Esophagus (tissue), 2 donors: ENCODE measurements at regions not wholly inside any gene's neighbourhood (a gene's known extent, or its start where the extent isn't known, plus 50 kb on each side); places are given as distances from the start of the nearest gene placed in this dataset.

Experiments
- H3K27ac ChIP-seq, 2 donors: one replicate each; pipeline ENCODE4 v1.5.1; 2013; ENCODE audit warnings: low read depth in 2 of 2, mild to moderate bottlenecking in 2 of 2, inconsistent platforms in 1 of 2, low read length in 1 of 2, moderate library complexity in 1 of 2
- H3K27me3 ChIP-seq, 2 donors: one replicate each; pipeline ENCODE4 v1.6.1; 2013; ENCODE audit warnings: low read length in 2 of 2, control low read depth in 1 of 2, mild to moderate bottlenecking in 1 of 2; ENCODE audit not compliant: insufficient read depth in 2 of 2, control insufficient read depth in 1 of 2
- H3K36me3 ChIP-seq, 2 donors: one replicate each; pipeline ENCODE4 v1.6.1; 2013; ENCODE audit warnings: low read length in 1 of 2; ENCODE audit not compliant: control insufficient read depth in 2 of 2, insufficient read depth in 2 of 2
- H3K4me1 ChIP-seq, 2 donors: one replicate each; pipeline ENCODE4 v1.6.1; 2013; ENCODE audit warnings: low read length in 1 of 2; ENCODE audit not compliant: control insufficient read depth in 2 of 2, insufficient read depth in 2 of 2
- H3K4me3 ChIP-seq, 2 donors: one replicate each; pipeline ENCODE4 v1.5.1; 2013; ENCODE audit warnings: low read length in 2 of 2, mild to moderate bottlenecking in 2 of 2, low read depth in 1 of 2, moderate library complexity in 1 of 2
- H3K9me3 ChIP-seq, 2 donors: one replicate each; pipeline ENCODE4 v1.6.1; 2013; ENCODE audit warnings: mild to moderate bottlenecking in 2 of 2, low read depth in 1 of 2, low read length in 1 of 2, moderate library complexity in 1 of 2; ENCODE audit not compliant: control insufficient read depth in 2 of 2, insufficient read depth in 1 of 2
- WGBS, 2 donors: extraction: QIAGEN DNeasy Blood & Tissue Kit; methylation state at CpG; one replicate each; pipeline ENCODE4 v1.1.7; 2013; 5-methylcytosine and 5-hydroxymethylcytosine counted together
- donor health status: healthy with polysubstance abuse.
- donor health status: Bipolar disorder and iron deficiency.

GRCh38 chr5:43895876-43896275, 292.9 kb downstream of the NNT start:
- H3K4me3 ChIP-seq = no peak overlapping the region
- no peaks in the 10 kb centered on the region for H3K4me1 ChIP-seq
- 81 to 100% methylated on average over 1 of the region's 1 CpG for WGBS, 2 donors
- peaks cover 0 to 3% of the 10 kb centered on the region in 2 donors for H3K9me3 ChIP-seq
- H3K27ac ChIP-seq = no peak overlapping the region
- no peaks in the 10 kb centered on the region for H3K36me3 ChIP-seq
- no peaks in the 10 kb centered on the region for H3K27me3 ChIP-seq

- WGBS, 2 donors = 28 to 38% methylated on average over 4 of the region's 4 CpGs
- Histone ChIP-seq H3K27ac (no peak overlapping the region), H3K36me3 (no peaks in the 10 kb centered on the region), H3K4me1 (no peaks in the 10 kb centered on the region), H3K4me3 (no peak overlapping the region), H3K9me3 (peaks cover 0 to 3% of the 10 kb centered on the region in 2 donors), H3K27me3 (no peaks in the 10 kb centered on the region)
Observed at GRCh38 chr5:43893951-43894684, 291.1 kb downstream of the NNT start.

DNA sequence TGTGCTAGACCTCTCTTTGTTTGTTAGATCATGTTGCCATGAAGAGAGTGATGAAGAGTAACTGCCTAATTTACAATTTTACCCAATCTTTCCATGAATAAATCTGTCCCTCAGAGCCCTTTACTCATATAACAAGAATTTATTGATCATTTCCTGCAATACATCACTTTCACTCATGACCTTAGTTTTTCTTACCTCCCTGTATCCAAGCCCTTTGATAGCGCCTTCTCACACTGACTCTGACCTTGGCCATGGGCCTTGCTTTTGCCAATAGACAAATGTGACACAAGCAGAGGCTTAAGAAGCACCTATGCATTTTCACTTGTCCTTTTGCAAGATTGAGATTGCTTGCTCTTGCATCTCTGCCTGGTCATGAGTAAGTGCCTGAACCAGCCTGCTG, 288.1 kb downstream of the NNT start:
- Histone ChIP-seq H3K27me3 (no peaks in the 10 kb centered on the region), H3K27ac (no peak overlapping the region), H3K9me3 (peaks cover 0 to 3% of the 10 kb centered on the region in 2 donors), H3K36me3 (no peaks in the 10 kb centered on the region), H3K4me1 (no peaks in the 10 kb centered on the region), H3K4me3 (no peak overlapping the region)
- 51 to 84% methylated on average over 1 of the region's 1 CpG for WGBS, 2 donors

DNA sequence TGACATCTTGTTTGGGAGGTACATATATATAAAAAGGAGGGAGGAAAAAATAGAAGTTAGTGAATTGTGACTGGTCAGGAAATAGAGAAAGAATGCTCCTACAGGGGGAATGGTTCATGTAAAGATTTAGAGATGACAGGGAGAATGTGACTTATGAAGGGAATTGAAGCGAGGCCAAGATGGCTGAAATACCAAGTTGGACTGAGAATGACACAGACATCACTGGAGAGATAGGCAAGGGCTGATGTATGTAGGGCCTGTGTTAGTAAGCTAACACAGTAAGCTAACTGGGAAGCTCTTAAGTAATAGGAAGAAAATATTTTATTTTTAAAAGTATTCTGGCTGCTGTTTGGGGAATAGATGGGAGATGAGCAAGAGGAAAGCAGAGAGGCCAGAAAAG, 286.3 kb downstream of the NNT start:
- Histone ChIP-seq H3K27me3 (no peaks in the 10 kb centered on the region), H3K36me3 (no peaks in the 10 kb centered on the region), H3K4me1 (no peaks in the 10 kb centered on the region), H3K9me3 (peaks cover 0 to 3% of the 10 kb centered on the region in 2 donors), H3K4me3 (no peak overlapping the region), H3K27ac (no peak overlapping the region)
- 39 to 73% methylated on average over 1 of the region's 1 CpG for WGBS, 2 donors

DNA sequence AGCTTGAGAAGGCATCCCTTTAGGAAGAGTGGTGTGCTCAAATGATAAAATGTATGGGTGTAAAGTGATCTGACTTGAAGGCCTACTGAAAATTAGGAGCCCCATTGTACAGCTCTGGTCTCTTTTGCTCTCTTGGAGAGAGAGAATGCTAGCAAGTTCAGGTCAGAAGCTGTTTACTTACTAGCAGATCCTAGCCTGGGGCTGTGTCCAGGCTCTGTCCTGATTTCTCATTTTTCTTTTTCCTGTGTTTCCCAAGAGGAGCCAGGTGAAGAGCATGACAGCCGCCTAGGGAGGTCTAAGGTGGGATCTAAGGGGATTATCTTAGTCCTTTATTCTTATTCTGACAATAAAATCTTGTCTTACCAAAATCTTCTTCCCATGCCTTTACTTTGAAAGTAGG, 272.8 kb downstream of the NNT start:
- Histone ChIP-seq H3K27me3 (no peaks in the 10 kb centered on the region), H3K27ac (no peak overlapping the region), H3K9me3 (no peaks in the 10 kb centered on the region), H3K4me1 (no peaks in the 10 kb centered on the region), H3K4me3 (no peak overlapping the region), H3K36me3 (no peaks in the 10 kb centered on the region)
- WGBS, 2 donors = 64 to 70% methylated on average over 1 of the region's 1 CpG

- H3K36me3 ChIP-seq = no peaks in the 10 kb centered on the region
- H3K4me3 ChIP-seq = no peak overlapping the region
- no peaks in the 10 kb centered on the region for H3K4me1 ChIP-seq
- H3K27me3 ChIP-seq = no peaks in the 10 kb centered on the region
- no peak overlapping the region for H3K27ac ChIP-seq
- whole genome bisulfite sequencing, 2 donors = 49 to 52% methylated on average over 3 of the region's 3 CpGs
- H3K9me3 ChIP-seq = no peaks in the 10 kb centered on the region
Observed at GRCh38 chr5:43874772-43875171, 271.8 kb downstream of the NNT start.

- 32 to 36% methylated on average over 1 of the region's 1 CpG for WGBS, 2 donors
- Histone ChIP-seq H3K4me1 (no peaks in the 10 kb centered on the region), H3K27me3 (no peaks in the 10 kb centered on the region), H3K36me3 (no peaks in the 10 kb centered on the region), H3K4me3 (no peak overlapping the region), H3K27ac (no peak overlapping the region), H3K9me3 (no peaks in the 10 kb centered on the region)
Observed at GRCh38 chr5:43873791-43874190, 270.8 kb downstream of the NNT start.

DNA sequence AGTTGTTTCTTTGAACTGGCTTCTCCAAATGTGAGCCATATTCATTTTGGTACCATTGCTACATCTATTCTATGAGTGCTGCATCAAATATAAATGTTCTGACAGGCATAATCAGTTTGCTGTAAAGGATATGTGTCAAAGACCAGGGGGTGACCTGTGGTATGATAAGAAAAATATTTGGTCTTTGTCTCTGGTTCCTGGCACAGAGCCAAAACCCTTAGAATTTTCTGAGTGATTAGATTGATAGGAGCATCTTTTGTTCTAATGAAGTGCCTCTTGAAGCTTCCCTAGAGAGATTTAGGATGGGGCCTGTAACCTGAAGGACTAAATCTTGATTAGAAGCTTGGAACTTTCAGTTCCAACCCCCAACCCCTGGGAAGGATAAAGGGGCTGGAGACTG, 256.3 kb downstream of the NNT start:
- Histone ChIP-seq H3K4me1 (no peaks in the 10 kb centered on the region), H3K36me3 (no peaks in the 10 kb centered on the region), H3K27ac (no peak overlapping the region)

DNA sequence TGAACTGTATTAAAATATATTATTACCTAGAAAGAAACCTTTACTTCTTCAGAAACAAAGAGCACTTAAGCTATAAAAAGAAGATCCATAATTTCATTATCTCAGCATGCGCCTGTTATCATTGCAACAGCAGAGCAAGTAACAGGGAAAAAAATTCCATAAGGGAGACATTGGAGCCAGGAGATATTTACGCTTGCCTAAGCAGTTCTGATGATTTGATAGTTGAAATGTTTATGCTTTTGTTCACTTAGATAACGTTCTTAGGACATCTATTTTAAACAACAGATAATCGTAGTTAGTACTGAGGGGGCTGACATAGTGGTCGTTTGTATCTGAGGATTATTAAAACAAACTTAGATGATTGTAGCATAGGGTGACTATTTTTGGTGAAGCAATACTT, 252.5 kb downstream of the NNT start:
- Histone ChIP-seq H3K9me3 (no peaks in the 10 kb centered on the region), H3K36me3 (no peaks in the 10 kb centered on the region), H3K4me1 (no peaks in the 10 kb centered on the region), H3K27ac (no peak overlapping the region), H3K4me3 (no peak overlapping the region), H3K27me3 (no peaks in the 10 kb centered on the region)
- WGBS, 2 donors = 40 to 42% methylated on average over 5 of the region's 5 CpGs

More for the DNA sequence above, 256.3 kb downstream of the NNT start:
- Histone ChIP-seq H3K4me3 (no peak overlapping the region), H3K9me3 (no peaks in the 10 kb centered on the region), H3K27me3 (no peaks in the 10 kb centered on the region)

GRCh38 chr5:43854697-43855292, 251.8 kb downstream of the NNT start:
- Histone ChIP-seq H3K27ac (no peak overlapping the region), H3K36me3 (no peaks in the 10 kb centered on the region)
- 42 to 52% methylated on average over 1 of the region's 1 CpG for WGBS, 2 donors

More at GRCh38 chr5:43854697-43855292, 251.8 kb downstream of the NNT start:
- Histone ChIP-seq H3K4me3 (no peak overlapping the region), H3K9me3 (no peaks in the 10 kb centered on the region), H3K27me3 (no peaks in the 10 kb centered on the region), H3K4me1 (no peaks in the 10 kb centered on the region)
